CD4-positive, alpha-beta T cell treated with Interleukin-10 for 1 hour (primary cell): ENCODE measurements at regions not wholly inside any gene's neighbourhood (a gene's known extent, or its start where the extent isn't known, plus 50 kb on each side); places are given as distances from the start of the nearest gene placed in this dataset.
"Not testable (repeated sequence)": the region's sequence is repeated elsewhere in the genome, so short reads cannot be mapped to it uniquely, and the experiment has no call there.

Experiments used
- DNase-seq: peaks from one replicate; pipeline ENCODE4 v3.0.0-alpha.2; 2020

DNA sequence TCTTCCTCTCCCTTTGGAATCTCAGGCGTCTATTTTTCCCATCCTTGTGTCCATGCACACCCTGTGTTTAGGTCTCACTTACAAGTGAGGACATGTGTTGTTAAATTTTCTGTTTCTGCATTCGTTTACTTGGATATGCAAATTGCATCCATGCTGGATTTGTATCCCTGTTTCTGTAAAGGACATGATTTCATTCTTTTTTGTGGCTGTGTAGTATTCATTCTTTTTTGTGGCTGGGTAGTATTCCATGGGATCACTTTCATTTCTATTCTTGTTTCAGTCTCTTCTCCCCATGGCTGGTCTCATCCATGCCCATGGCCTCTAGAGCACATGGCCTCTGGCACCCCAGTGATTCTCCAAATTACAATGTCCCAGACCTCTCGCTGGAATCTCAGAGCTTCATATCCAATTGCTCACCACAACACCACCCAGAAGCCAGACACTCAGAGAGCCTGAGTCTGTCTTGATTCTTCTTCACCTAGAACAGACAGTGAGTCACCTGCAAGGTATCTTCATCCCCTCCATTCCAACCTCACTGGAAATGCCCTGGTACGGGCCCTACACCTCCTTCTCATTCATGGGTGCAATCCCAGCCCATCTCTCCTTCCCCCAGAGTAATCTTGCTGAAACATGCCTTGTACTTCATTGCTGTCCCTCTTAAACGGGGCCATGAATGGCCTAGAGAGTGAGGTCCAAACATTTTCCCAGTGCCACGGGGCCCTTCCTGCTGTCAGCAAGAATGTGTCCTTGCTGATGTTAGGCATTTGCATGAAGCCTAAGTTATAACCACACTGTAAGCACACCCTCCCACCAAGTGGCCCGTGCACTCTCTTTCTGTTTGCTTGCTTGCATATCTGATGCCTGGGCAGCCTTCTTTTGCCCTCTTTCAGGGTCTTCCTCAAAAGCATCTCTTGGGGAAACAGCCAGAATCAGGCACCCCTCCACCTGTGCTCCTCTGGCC, 476.2 kb upstream of the TSHZ3 start:
- DNase-seq, result no peak

DNA sequence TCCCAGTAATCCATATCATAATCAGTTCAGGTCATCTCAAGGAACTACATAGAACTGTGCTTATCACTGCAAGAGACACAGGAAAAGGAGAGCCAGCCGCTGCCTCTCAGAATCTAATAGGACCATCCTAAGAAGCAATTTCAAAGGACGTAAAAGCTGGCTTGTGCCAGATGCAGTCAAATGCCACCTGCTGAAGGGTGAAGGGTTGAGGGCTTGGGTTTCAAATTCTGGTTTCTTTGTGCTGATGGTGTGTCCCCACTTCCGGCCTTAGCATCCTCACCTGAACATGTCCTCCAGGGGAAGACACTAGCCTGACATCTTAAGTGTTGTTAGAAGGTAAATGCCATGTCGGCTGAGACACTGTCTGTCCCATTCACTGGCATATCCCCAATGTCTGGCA, 477.1 kb upstream of the TSHZ3 start:
- DNase-seq, result no peak

DNA sequence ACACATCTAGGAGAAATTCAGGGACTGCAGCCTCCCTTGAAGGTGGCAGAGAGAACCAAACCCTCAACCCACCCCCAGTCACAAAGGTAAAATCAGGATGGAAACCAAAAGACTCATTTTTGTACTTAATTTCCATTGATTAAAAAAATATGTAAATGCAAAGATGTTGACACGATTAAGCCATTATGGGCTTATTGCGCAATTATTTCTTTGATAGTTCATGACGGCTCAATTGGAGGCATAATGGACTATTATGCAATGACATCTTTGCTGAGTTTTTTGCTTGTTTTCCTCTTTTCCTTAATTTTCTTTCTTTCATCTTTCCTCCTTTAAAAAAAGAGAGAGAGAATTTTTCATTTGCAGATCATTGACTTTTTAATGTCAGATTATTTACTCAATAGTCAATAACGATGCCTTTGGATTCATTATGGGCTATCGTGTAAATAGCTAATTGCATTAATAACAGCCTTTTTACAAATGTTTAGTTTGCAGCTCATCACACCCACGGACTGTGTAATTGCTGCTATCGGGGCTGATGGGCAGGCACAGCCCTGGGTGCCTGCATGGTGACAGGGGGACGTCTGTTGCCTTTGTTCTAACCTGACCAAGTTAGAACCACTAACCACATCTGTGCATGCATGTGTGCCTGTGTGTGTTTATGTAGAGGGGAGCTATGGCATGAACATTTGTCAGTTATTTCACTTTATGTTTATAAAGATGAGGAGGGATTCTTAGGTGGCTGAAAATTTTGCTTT, 482.4 kb upstream of the TSHZ3 start:
- DNase-seq, result no peak

DNA sequence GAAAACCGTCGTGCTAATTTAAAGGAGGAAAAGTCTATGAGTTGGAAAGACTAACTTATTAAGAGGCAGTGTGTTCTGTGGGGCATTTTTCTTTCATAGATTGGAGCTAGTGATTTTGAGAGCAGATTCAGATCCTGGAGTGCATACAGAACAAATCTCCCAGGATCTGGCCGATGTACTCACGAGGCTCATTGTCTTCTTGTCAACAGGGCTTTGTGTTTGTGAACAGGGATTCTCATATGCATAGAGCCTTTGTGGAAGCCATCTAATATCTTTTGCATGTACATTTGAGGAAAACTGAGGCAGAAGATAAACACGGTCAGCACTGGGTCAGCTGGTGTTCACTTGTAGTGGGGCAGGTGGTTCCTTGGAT, 482.9 kb upstream of the TSHZ3 start:
- DNase-seq, result no peak

DNA sequence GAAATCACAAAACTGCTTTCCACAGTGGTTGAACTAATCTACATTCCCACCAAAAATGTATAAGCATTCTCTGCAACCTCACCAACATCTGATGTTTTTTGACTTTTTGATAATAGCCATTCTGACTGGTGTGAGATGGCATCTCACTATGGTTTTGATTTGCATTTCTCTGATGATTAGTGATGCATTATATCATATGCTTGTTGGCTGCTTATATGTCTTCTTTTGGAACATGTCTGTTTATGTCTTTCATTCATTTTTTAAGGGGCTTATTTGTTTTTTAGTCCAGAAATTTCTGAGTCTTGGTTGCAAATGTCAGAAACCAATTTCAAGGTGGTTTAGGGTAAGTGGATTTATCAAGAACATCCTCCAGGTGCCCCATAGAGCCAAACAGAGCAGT, 484.8 kb upstream of the TSHZ3 start:
- no peak for DNase-seq

DNA sequence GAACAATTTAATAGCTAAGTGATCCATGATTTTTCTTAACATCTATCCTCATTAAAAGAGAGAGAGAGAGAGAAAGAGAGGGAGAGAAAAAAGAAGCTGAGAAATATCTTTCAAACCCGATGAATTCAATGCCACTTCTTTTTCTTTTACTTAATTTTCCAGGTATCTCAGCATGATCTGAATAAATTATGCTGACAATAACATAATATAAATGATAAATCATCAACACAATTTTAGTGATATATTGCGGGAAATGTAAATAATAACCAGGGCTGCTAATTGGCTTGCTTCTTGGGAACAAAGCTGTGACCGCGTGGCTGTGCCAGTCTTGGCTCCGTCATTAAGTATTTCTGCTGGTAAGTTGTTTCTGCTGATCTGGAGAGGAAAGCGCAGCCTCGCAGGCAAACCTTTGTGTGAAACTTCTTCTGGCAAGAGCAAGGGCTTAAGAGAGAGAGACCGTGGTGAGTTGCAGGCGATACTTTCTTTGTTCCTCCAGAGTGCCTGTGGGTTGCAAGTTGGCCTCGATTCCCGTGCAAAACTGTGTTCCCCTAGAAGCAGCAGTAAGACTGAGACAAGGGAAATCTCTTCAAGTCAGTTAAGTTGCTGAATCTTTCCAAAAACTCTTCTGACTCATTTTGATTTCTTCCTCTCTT, 489.1 kb upstream of the TSHZ3 start:
- DNase-seq, result no peak

DNA sequence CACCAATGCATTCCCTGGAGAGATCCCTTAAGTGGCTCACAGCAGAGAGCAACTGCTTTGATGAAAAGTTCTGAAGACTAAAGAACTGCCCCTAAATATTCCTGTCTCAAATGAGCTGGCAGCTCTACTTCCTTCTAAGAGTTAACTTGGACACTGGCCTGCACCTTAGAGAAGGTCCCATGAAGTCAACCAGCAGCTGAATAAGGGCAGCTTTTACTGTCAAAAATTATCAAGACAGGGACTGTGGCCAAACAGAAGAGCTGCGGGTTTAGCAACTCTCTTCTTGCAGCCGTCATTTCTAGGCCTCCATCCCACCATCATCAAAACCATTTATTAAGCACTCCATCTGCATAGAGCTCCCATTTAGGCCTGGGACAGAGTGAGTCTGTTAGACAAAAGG, 491.1 kb upstream of the TSHZ3 start:
- no peak for DNase-seq

DNA sequence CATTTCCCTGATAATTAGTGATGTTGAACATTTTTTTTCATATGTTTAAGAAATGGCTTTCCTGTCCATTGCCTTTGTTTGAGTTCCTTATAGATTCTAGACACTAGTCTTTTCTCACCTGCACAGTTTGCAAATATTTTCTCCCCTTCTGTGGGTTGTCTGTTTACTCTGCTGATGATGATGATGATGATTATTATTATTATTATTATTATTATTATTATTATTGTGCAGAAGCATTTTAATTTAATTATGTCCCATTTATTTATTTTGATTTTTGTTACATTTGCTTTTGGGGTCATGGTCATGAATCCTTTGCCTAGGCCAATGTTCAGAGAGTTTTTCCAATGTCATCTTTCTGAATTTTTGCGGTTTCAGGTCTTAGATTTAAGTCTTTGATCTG, 492.5 kb upstream of the TSHZ3 start:
- DNase-seq, result no peak

DNA sequence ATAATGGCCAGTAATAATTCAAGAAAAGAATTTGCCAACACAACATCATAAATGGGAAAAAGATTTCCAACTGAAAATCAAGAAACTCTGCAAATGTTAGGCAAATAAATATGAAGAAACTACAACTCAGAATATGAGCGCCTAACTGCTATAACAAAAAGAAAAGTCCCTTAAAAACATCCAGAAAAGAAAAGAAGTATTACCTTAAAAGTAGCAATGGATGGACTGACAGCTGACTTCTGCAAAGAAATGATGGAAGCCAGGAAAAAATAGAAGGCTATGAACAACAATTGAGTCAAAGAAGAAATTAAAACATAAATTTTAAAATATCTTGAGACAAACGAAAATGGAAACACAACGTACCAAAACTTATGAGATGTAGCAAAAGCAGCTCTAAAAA, 482.3 kb upstream of the ZNF507 start:
- DNase-seq, result no peak

DNA sequence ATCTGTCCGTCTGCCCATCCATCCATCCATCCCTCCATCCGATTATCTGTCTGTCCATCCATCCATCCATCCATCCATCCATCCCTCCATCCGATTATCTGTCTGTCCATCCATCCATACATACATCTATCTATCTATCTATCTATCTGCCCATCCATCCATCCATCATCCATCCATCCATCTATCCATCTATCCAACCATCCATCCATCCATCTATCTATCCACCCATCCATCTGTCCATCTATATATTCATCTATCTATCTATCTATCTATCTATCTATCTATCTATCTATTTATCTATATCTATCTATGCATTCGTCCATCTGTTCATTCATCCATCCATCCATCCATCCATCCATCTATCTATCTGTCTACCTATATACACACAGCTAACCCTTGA, 471.1 kb upstream of the ZNF507 start:
- DNase-seq, result no peak

DNA sequence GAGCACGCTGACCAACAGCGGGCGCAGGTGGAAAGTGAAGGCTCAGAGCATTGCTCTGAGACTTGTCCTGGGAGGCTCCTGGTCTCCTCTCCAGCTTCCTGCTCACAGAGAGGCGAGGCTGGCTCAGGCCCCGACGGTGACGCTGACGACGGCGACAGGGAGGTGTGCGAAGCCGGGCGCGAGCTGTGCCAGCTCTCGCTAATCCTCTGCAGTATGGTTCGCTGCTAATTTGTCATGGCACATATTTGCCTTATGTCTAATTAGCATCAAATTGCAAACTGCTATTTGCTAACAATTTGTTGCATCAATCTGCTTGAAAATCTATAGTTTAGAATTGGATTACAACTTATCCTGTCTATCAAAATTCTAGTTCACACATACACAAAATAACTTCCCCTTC, 469.8 kb upstream of the ZNF507 start:
- no peak for DNase-seq

DNA sequence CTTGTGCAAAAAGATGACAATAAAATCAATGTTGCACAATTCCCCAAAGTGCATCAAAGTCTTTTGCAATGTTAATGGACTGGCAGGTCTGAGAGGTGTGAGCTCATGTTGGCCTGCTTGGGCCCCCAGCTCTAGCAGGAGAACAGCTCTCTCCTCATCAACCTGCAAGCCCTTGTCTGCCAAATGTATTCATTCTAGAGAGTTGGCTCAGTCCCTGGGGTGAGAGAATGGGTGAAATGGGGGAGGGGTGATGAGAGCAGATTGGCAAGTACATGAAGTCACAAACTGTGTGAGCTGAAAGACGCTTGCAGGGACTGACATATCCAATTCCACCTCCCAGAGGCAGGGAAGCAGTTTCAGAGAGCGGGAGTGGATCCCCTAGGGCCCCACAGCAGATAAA, 465.1 kb upstream of the ZNF507 start:
- no peak for DNase-seq

DNA sequence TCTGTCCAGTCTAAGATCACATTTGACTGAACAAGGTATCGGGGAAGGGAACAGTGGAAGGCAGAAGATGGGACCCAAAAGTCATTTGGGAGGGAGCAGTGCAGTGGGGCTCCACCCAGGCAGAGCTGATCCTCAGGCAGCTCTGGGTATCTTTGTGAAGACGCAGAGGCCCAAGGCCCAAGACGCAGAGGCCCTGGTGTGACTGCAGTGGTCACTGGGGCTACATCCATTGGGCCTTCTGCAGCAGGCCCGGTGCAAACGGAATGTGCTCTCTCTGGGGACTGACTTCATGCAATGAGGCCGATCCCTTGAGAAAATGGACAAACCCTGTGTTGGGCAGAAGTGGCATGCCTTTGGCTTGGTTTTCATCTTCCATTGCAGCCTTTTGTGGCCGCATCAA, 463.4 kb upstream of the ZNF507 start:
- DNase-seq, result no peak

DNA sequence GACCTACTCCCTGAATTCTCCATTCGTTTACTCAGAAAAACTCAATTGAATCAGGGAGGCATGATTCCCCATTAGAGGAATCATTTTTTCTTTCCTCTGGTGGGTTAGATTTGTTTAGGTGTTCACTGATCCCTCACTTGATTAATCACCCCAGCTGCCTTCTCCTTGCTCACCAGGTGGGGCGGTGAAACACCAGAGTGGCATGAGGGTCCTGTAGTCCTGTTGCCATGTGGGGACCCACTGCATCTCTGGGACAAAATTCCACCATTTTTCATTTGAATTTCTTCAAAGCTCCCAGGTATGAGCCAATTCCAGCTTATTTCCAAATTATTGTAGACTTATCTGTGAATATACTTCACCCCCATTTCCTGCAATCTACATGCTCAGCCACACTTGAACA, 462.7 kb upstream of the ZNF507 start:
- no peak for DNase-seq

DNA sequence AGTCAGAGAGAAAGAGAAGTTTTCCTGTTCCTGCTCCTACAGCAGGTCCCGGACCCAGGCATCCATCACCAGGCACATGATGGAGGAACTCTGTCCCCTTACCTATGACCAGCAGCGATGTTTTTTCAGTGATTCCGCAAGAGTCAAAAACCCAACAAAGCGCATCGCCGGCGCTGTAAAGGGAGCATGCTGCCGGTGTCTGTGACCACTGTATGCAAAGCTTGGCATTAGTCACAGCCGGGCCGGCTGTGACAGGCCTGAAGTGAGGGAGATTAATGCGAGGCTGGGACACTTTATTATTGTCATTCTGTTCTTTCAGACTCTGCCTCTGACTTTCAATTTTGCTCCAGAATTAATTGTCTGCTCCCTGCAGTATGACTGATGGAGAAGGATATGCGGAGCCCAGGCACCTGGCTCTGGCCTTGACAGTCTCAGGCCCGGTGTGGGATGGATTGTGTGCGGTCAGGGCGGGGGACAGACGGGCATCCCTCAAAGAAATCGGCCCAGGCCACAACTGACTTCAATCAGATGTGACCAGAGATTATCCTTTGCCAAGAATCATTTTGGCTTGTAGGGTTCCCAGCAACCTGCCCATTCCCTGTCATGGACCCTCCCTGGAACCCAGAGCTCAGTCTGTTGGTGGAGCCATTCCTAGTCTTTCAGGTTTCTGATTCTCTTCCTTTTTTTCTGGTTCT, 462.0 kb upstream of the ZNF507 start:
- no peak for DNase-seq

DNA sequence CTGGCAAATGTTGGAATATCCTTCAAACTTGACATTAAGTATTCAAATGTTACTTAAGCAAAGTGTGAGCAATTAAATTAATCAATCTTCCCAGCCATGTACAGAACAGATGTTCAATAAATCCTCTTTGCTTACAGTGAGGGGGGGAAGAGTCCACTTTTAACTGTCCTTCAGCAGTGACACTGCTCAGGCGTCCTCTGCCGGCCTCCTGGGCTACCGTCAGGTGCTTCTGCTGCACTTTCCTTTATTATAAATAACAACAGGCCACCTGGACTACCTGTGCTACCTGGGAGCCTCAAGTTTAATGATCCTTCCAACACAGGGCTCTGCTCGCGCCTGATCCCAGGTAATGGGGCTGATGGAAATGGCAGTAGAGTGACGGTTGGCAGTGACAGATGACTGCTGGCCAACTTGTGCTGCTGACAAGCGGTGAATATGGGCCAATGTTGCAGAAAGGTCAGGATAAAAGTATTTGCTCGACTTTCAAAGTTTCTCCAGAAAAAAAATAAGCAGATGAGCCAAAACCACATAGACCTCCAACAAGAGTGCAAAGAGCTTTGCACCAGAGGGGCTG, 460.0 kb upstream of the ZNF507 start:
- DNase-seq, result no peak

DNA sequence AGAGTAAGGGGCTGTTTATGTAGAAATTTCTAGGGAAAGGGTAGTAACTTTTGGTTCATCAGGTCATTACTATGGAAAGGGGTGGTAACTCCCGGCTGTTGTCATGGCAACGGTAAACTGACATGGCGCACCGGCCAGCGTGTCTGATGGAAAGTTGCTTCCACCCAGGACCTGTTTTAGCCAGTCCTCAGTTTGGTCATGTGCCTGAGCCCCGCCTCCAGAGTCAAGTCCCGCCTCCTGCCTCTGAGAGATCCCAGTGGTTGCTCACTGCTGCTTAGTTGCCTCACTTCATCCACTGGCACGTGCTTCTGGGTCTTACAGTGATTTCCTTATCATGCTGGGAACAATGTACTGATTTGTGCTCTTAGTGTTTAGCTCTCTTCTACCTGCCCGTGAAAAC, 455.2 kb upstream of the ZNF507 start:
- DNase-seq, result no peak

DNA sequence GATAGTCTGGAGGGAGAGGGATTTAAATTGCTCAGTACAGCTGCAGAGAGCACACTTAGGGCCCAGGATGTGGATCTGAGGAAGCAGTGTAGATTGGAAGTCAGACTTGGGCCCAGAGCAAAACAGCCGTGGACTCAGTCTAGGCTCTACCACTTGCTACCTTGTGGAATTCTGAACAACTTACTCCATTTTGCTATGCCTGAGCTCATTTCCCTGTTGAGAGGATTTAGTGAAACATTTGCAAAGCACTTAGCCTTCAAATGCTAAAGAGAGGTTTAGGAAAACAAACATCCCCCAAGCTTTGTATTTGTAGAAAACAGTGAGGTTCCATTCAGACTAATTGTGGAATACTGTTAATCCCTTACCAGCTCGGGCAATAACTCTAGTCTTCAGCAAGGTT, 453.4 kb upstream of the ZNF507 start:
- DNase-seq, result no peak

DNA sequence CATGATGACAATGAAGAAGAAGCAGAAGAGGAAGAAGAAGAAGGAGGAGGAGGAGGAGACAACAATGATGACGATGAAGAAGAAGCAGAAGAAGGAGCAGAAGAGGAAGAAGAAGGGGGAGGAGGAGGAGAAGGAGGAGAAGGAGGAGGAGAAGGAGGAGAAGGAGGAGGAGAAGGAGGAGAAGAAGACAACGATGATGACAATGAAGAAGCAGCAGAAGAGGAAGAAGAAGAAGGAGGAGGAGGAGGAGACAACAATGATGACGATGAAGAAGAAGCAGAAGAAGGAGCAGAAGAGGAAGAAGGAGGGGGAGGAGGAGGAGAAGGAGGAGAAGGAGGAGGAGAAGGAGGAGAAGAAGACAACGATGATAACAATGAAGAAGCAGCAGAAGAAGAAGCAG, 451.9 kb upstream of the ZNF507 start:
- DNase-seq, result not testable (repeated sequence)

DNA sequence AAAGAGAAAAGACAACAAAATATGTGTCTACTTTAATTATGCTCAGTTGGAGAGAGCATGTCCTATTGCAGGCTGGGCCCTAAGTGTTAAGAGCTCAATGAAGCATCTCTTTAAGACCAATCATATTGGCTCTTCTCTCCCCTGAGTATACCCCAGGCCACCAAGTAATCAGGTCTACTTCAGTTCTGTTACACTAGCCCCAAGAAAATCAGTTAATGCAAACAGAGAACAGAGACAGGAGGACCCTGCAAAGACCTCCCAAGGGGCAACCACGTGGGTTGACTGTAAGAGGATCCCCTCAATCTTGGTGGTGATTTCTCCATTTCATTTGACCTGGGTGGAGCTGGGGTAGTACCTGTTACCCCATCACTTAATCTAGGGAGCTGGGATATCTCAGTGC, 451.0 kb upstream of the ZNF507 start:
- no peak for DNase-seq

DNA sequence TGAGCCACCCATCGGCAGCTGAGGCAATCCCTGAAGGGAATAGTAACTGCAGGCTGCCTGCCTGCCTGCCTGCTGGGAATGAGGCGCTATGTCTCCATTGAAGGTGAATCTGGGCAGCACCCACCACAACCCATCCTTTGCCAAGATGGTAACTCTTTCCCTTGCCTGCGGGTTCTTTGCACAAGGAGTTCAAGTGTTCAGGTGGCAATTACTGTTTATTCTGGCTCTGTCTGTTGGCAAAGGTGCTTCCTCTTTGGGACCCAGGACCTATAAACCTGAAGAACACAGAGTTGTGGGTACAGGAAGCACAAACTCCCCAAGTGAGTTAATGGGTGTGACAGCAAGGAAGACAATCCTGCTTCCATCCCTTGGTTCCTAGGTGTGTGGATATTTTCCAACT, 448.1 kb upstream of the ZNF507 start:
- DNase-seq, result no peak

DNA sequence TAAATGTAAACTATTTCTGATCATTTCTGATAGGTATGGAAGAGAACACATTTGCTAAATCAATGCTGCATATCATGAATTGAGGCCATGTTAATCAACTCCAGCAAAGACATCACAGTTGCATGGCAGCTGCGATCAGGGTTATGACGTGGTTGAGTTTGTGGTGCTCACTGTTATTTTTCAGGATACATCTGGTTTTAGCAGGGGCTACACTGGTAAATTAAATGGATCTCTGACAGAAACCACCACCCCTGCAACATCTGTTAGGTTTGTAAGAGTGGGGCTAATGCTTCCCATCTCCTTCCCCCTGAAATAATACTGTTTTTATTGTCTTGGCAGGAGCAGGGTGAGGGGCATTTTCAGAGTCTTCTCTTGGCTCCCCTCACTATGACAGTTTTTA, 444.4 kb upstream of the ZNF507 start:
- no peak for DNase-seq

DNA sequence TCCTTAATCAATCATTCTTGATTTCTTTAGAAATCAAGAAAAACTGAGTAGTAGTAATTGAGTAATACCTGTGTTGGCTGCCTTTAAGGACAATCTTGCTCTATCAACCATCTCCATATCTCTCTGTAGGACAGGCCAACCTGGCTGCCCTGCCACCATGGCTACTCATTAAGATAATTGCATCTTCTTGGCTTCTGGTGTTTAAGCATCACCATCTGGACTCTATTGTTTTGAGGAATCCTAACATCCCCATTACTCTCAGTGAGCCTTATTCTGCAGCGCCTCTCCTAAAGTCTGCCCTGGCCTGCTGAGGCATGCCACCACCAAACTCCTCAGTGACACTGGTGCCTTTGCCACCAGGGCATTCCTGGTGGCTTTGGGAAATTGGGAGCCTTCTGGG, 442.6 kb upstream of the ZNF507 start:
- no peak for DNase-seq
